MCF 10A (cell line): ENCODE measurements at regions not wholly inside any gene's neighbourhood (a gene's known extent, or its start where the extent isn't known, plus 50 kb on each side); places are given as distances from the start of the nearest gene placed in this dataset.

ENCODE experiments used
- BruUV-seq: library from RNA; stranded (reverse); fragments of 400-500 nt; replicated peaks from 2 replicates; lab custom pipeline; 2021; lab: Mats Ljungman, UMichigan
- CTCF ChIA-PET: fragments of 300-600 bp; sonication (Branson Sonifier 250); formaldehyde crosslinking; extraction: SDS; loops from one replicate; lab custom pipeline; 2021; ENCODE audit warnings: antibody characterized with exemption, inconsistent platforms; lab: Yijun Ruan, JAX
- POLR2A ChIA-PET: fragments of 300-600, 350-650 bp; sonication (Branson Sonifier 250); formaldehyde crosslinking; extraction: SDS; loops from one replicate; lab custom pipeline; 2020; ENCODE audit warnings: antibody characterized with exemption, inconsistent platforms; lab: Yijun Ruan, JAX
- DNase-seq: peaks from one replicate; pipeline ENCODE4 v3.0.0-alpha.2; 2018; ENCODE audit not compliant: unreplicated experiment
- H3K27ac Mint-ChIP-seq: one replicate; pipeline ENCODE4 v1.8.0; 2022; ENCODE audit warnings: mild to moderate bottlenecking, low read depth, mixed read lengths; ENCODE audit not compliant: unreplicated experiment
- H3K27me3 Mint-ChIP-seq: one replicate; pipeline ENCODE4 v1.8.0; 2022; ENCODE audit warnings: mixed read lengths; ENCODE audit not compliant: insufficient read depth, unreplicated experiment
- H3K36me3 Mint-ChIP-seq: one replicate; pipeline ENCODE4 v1.8.0; 2022; ENCODE audit warnings: mild to moderate bottlenecking, moderate library complexity, mixed read lengths; ENCODE audit not compliant: insufficient read depth, unreplicated experiment
- H3K4me1 Mint-ChIP-seq: one replicate; pipeline ENCODE4 v1.8.0; 2022; ENCODE audit warnings: mixed read lengths; ENCODE audit not compliant: insufficient read depth, unreplicated experiment
- H3K4me3 Mint-ChIP-seq: one replicate; pipeline ENCODE4 v1.8.0; 2022; ENCODE audit warnings: mild to moderate bottlenecking, moderate library complexity, mixed read lengths; ENCODE audit not compliant: unreplicated experiment
- H3K9me3 Mint-ChIP-seq: one replicate; pipeline ENCODE4 v1.8.0; 2022; ENCODE audit warnings: mixed read lengths; ENCODE audit not compliant: unreplicated experiment
- CTCF ChIP-seq: fragments of 200-600 bp; IDR thresholded peaks from one replicate; pipeline ENCODE4 v1.8.0; 2022; ENCODE audit warnings: antibody characterized with exemption, mild to moderate bottlenecking; ENCODE audit not compliant: unreplicated experiment
- intact Hi-C: fragments of 100-400 bp; cut with micrococcal nuclease; formaldehyde crosslinking; loops from 2 replicates; pipeline ENCODE4 v1.14.1; 2022

- Mint-ChIP-seq H3K36me3 (no peaks in the 10 kb centered on the region), H3K9me3 (peaks cover 8% of the 10 kb centered on the region), H3K4me3 (no peak overlapping the region), H3K27me3 (no peaks in the 10 kb centered on the region), H3K4me1 (no peaks in the 10 kb centered on the region), H3K27ac (no peak overlapping the region)
- intact Hi-C loops: no loop called here
- DNase-seq: no peak
- no peak for TF ChIP-seq CTCF
- BruUV-seq: no TSS peak
- ChIA-PET POLR2A (no interaction called here), CTCF (interaction anchor here (0.6 to 0.7 kb wide), 2 partner anchors 79 to 298 kb away, joined by 3 to 5 read pairs; no protein-coding TSS in a partner anchor)
Measured at GRCh38 chr10:131845505-131846239, 55.1 kb upstream of the PPP2R2D start.

- no peak for DNase-seq
- Mint-ChIP-seq H3K27ac (no peak overlapping the region), H3K4me3 (no peak overlapping the region), H3K27me3 (no peaks in the 10 kb centered on the region), H3K4me1 (no peaks in the 10 kb centered on the region), H3K9me3 (peaks cover 8% of the 10 kb centered on the region), H3K36me3 (no peaks in the 10 kb centered on the region)
- POLR2A ChIA-PET: no interaction called here
- BruUV-seq: no TSS peak
- intact Hi-C loops: no loop called here
- TF ChIP-seq CTCF: no peak
- CTCF ChIA-PET: interaction anchor here (0.6 kb wide), 1 partner anchor 297 kb away, joined by 5 read pairs; no protein-coding TSS in a partner anchor
Measured at GRCh38 chr10:131846240-131847101, 54.3 kb upstream of the PPP2R2D start.

- no peaks in the 10 kb centered on the region for H3K36me3 Mint-ChIP-seq
- ChIA-PET CTCF (no interaction called here), POLR2A (no interaction called here)
- no peak for TF ChIP-seq CTCF
- peaks cover 8% of the 10 kb centered on the region for H3K9me3 Mint-ChIP-seq
- no peak overlapping the region for H3K4me3 Mint-ChIP-seq
- intact Hi-C loops: no loop called here
- no peak for DNase-seq
- no TSS peak for BruUV-seq
- no peaks in the 10 kb centered on the region for H3K27me3 Mint-ChIP-seq
- no peaks in the 10 kb centered on the region for H3K4me1 Mint-ChIP-seq
- H3K27ac Mint-ChIP-seq: no peak overlapping the region
Measured at GRCh38 chr10:131847241-131847783, 53.5 kb upstream of the PPP2R2D start.

DNA sequence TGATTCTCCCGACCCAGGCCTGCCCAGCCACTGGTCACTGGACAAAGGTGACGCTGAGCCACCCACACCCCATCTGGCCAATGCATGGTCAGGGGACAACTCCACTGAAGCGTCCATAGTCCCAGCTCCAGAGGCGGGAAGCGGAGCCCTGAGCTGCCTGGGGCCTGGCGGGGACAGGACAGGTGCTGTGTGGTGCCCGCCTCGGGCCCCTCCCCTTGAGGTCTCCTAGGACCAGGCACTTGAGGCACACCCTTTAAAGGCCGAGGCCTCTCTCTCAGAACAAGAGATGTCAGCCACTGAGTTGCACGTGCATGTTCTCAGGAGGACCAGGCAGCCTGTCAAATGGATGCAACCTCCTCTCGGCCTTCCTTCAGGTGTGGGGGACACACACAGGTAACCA is 52.5 kb upstream of the PPP2R2D start:
- intact Hi-C loops: no loop called here
- Mint-ChIP-seq H3K27ac (no peak overlapping the region), H3K36me3 (no peaks in the 10 kb centered on the region), H3K4me1 (no peaks in the 10 kb centered on the region), H3K4me3 (no peak overlapping the region), H3K27me3 (no peaks in the 10 kb centered on the region), H3K9me3 (peaks cover 8% of the 10 kb centered on the region)
- POLR2A ChIA-PET: interaction anchor here (0.6 kb wide), 1 partner anchor 1078 kb away, joined by 4 read pairs; no protein-coding TSS in a partner anchor
- CTCF ChIA-PET: no interaction called here
- TF ChIP-seq CTCF: no peak
- no peak for DNase-seq
- no TSS peak for BruUV-seq
